ENCODE measurements at regions not wholly inside any gene's neighbourhood (a gene's known extent, or its start where the extent isn't known, plus 50 kb on each side); places are given as distances from the start of the nearest gene placed in this dataset.

GRCh38 chr6:170227996-170228945 is 62.6 kb downstream of the DLL1 start:
- H3K4me1 Mint-ChIP-seq, result peaks cover 26% of the 10 kb centered on the region
- no peaks in the 10 kb centered on the region for H3K36me3 Mint-ChIP-seq
- Histone ChIP-seq H3K9me3 (replicated peaks in 1 of 2; ENCODE audit: control insufficient read depth in 1 of 2, insufficient read depth in 1 of 2, low read length in 2 of 2) (no peaks in the 10 kb centered on the region), H3K9ac (ENCODE audit: insufficient read depth, low read length, poor library complexity, severe bottlenecking) (no peak overlapping the region), H3K27ac (ENCODE audit: low read depth in 1 of 2, low read length in 2 of 2) (no peak overlapping the region), H2AFZ (ENCODE audit: insufficient read depth, low read depth, low read length, poor library complexity, severe bottlenecking) (no peak overlapping the region), H3K4me2 (replicated peaks; ENCODE audit: extremely low read depth, low read length, poor library complexity, severe bottlenecking) (no peak overlapping the region), H3K79me2 (ENCODE audit: insufficient read depth, low read length) (no peaks in the 10 kb centered on the region), H3K4me3 (replicated peaks in 1 of 3; ENCODE audit: low read depth in 2 of 3, low read length in 3 of 3) (no peak overlapping the region), H3K27me3 (ENCODE audit: control insufficient read depth in 2 of 2, insufficient read depth in 2 of 2, low read length in 2 of 2) (no peaks in the 10 kb centered on the region), H4K20me1 (ENCODE audit: insufficient read depth, low read length) (no peaks in the 10 kb centered on the region), H3K36me3 (replicated peaks in 1 of 2; ENCODE audit: control insufficient read depth in 1 of 2, insufficient read depth in 2 of 2, low read length in 2 of 2) (no peaks in the 10 kb centered on the region), H3K4me1 (ENCODE audit: control insufficient read depth in 1 of 2, insufficient read depth in 2 of 2, low read length in 2 of 2) (peaks cover 18 to 22% of the 10 kb centered on the region in 2 donors)
- H3K9me3 Mint-ChIP-seq, result peaks cover 0 to 8% (median 0%) of the 10 kb centered on the region in 7 donors
- TF ChIP-seq CTCF (IDR thresholded peaks at IDR 0.05), result no peak
- DNase-seq, result no peak
- 93% methylated on average over 20 of the region's 24 CpGs for WGBS (ENCODE audit: insufficient coverage)
- H3K27ac Mint-ChIP-seq, result peak overlapping the region in 1 of 7 donors; percentile 39
- intact Hi-C loops (cut with micrococcal nuclease), result no loop called here
- H3K27me3 Mint-ChIP-seq (ENCODE audit: low read depth in 3 of 3), result peaks cover 0 to 23% (median 12%) of the 10 kb centered on the region in 3 donors
- H3K4me3 Mint-ChIP-seq, result no peak overlapping the region

DNA sequence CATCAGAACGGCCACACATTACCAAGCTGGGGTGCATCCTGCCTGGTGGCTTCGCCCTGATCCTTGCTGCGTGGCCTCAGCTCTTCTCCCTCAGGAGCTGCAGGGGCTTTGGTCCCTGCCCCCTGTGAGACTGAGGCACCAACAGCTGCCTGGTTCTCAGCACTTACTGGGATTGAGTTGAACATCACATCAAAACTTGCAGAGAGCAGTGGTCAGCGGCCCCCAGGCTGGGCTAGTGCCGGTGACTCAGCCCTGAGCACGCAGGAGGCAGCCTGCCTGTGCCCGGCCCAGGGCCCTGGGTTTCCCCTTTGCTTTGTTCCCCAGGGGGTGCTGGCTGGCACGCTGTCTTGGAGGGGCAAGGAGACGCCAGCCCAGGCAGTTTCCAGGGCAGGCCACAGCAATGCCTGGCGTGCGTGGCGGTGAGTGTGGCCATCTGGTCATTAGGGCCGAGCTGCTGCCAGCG is 63.3 kb downstream of the DLL1 start:
- Histone ChIP-seq H3K4me3 (replicated peaks in 1 of 3; ENCODE audit: low read depth in 2 of 3, low read length in 3 of 3) (no peak overlapping the region), H3K79me2 (ENCODE audit: insufficient read depth, low read length) (no peaks in the 10 kb centered on the region), H3K9me3 (replicated peaks in 1 of 2; ENCODE audit: control insufficient read depth in 1 of 2, insufficient read depth in 1 of 2, low read length in 2 of 2) (no peaks in the 10 kb centered on the region), H3K27ac (ENCODE audit: low read depth in 1 of 2, low read length in 2 of 2) (no peak overlapping the region), H3K36me3 (replicated peaks in 1 of 2; ENCODE audit: control insufficient read depth in 1 of 2, insufficient read depth in 2 of 2, low read length in 2 of 2) (no peaks in the 10 kb centered on the region), H2AFZ (ENCODE audit: insufficient read depth, low read depth, low read length, poor library complexity, severe bottlenecking) (no peak overlapping the region), H3K27me3 (ENCODE audit: control insufficient read depth in 2 of 2, insufficient read depth in 2 of 2, low read length in 2 of 2) (peaks cover 0 to 5% of the 10 kb centered on the region in 2 donors), H3K4me2 (replicated peaks; ENCODE audit: extremely low read depth, low read length, poor library complexity, severe bottlenecking) (no peak overlapping the region), H4K20me1 (ENCODE audit: insufficient read depth, low read length) (no peaks in the 10 kb centered on the region), H3K9ac (ENCODE audit: insufficient read depth, low read length, poor library complexity, severe bottlenecking) (no peak overlapping the region), H3K4me1 (ENCODE audit: control insufficient read depth in 1 of 2, insufficient read depth in 2 of 2, low read length in 2 of 2) (peaks cover 25 to 29% of the 10 kb centered on the region in 2 donors)
- DNase-seq, result no peak
- WGBS (ENCODE audit: insufficient coverage), result 94% methylated on average over 14 of the region's 14 CpGs
- H3K4me3 Mint-ChIP-seq, result no peak overlapping the region
- no peak for TF ChIP-seq CTCF (IDR thresholded peaks at IDR 0.05)
- no peaks in the 10 kb centered on the region for H3K36me3 Mint-ChIP-seq
- H3K27ac Mint-ChIP-seq, result peak overlapping the region in 1 of 7 donors; percentile 39
- intact Hi-C loops (cut with micrococcal nuclease), result no loop called here
- H3K27me3 Mint-ChIP-seq (ENCODE audit: low read depth in 3 of 3), result peaks cover under 1 to 30% (median 16%) of the 10 kb centered on the region in 3 donors
- H3K9me3 Mint-ChIP-seq, result peaks cover 0 to 8% (median 0%) of the 10 kb centered on the region in 7 donors
- peaks cover 33% of the 10 kb centered on the region for H3K4me1 Mint-ChIP-seq

Measured in CD14-positive monocyte (primary cell).